ENCODE measurements at regions not wholly inside any gene's neighbourhood (a gene's known extent, or its start where the extent isn't known, plus 50 kb on each side); places are given as distances from the start of the nearest gene placed in this dataset.

DNA sequence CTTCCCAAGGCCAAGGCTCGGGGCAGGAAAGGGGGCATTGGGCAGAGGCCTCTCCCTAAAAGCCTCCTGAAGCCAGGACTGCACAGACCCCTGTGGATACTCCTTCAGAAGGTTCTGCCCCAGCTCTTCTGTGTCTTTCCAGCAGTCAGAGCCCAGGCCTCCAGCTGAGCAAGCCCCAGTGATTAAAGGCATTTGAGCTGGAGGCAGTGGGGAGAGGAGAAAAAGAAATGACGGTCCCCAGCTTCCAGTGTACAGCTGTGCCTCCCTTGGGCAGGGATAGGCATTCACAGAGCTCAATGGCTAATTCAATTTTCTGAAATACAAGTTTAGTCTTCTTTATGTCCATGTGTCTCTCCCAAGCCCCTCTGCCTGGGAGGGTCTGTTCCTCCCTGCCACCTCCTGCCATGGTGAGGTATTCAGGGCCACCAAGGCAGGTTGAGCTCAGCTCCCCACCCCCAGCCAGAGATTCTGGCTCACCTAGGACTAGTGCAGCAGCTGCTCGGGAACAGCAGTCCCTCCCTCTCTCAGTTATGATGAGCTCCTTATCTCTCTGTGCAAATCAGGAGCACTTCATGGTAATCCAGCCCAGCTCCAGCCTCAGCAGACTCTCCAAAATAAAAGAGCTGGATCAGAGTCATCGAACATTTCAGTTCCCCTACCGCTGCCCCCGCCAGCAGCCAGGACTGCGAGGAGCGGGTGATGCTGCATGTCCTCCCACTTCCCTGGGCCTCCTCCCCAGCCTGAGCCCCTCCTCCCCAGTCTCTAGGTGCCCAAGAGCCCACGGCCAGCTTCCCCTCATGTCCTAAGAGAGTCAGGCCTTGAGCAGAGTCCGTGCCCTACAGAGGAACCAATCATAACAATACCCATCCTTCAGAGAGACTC lies 208.4 kb upstream of the ZC3H12A start:
- 61 to 65% methylated on average over 7 to 10 of the region's 10 CpGs for WGBS, 2 donors
- DNase-seq, result no peak
- intact Hi-C loops (cut with DNase I; ENCODE audit: low total_unique reads), result no loop called here
- Histone ChIP-seq H3K9me3 (no peaks in the 10 kb centered on the region), H3K36me3 (ENCODE audit: low read depth, missing control alignments) (no peaks in the 10 kb centered on the region), H3K27me3 (no peaks in the 10 kb centered on the region), H3K4me3 (no peak overlapping the region), H3K4me1 (no peaks in the 10 kb centered on the region), H3K27ac (no peak overlapping the region)
- TF ChIP-seq POLR2A (IDR thresholded peaks at IDR 0.05), result no peak
- TF ChIP-seq, protein P1, sequence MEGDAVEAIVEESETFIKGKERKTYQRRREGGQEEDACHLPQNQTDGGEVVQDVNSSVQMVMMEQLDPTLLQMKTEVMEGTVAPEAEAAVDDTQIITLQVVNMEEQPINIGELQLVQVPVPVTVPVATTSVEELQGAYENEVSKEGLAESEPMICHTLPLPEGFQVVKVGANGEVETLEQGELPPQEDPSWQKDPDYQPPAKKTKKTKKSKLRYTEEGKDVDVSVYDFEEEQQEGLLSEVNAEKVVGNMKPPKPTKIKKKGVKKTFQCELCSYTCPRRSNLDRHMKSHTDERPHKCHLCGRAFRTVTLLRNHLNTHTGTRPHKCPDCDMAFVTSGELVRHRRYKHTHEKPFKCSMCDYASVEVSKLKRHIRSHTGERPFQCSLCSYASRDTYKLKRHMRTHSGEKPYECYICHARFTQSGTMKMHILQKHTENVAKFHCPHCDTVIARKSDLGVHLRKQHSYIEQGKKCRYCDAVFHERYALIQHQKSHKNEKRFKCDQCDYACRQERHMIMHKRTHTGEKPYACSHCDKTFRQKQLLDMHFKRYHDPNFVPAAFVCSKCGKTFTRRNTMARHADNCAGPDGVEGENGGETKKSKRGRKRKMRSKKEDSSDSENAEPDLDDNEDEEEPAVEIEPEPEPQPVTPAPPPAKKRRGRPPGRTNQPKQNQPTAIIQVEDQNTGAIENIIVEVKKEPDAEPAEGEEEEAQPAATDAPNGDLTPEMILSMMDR (IDR thresholded peaks at IDR 0.05), result no peak

DNA sequence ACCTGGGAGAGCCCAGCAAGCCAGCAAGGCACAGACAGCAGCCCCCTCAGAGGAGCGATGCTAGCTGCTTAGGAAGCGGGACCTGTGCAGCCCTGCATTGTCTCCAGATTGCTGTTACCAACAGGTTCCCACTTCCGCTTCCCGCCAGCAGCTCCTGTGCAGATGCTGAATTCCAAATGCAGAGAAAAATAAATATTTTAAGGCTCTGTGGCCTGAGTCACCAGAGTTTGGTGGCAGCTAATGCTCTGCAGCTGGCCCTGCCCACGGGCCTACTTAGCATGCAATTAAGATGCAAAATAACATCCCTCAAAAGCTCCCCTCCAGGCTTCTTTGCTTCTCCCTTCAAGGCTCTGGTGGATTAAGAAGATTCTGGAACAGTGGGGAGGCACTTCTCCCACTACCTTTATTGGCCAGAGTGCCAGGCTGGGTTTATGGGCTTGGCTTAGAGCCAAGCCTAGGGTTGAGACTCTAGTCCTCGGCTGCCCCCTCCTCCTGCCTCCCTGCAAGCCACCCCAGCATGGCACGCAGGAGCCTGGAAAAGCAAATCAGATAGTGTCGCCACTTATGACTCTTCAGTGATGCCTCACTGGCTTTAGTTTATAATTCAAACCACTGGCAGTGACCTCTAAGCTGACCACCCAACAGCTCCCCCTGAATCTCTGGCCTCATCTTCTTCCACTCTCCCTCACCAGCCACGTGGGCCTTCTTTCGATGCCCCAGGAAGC lies 207.1 kb upstream of the ZC3H12A start:
- H3K27ac ChIP-seq, result no peak overlapping the region
- TF ChIP-seq, protein P1 (IDR thresholded peaks at IDR 0.05), result no peak
- TF ChIP-seq POLR2A (IDR thresholded peaks at IDR 0.05), result no peak
- no peaks in the 10 kb centered on the region for H3K4me1 ChIP-seq
- intact Hi-C loops (cut with DNase I; ENCODE audit: low total_unique reads), result no loop called here
- WGBS, 2 donors, result 73 to 82% methylated on average over 10 of the region's 10 CpGs
- no peaks in the 10 kb centered on the region for H3K36me3 ChIP-seq (ENCODE audit: low read depth, missing control alignments)
- DNase-seq, result no peak
- no peaks in the 10 kb centered on the region for H3K27me3 ChIP-seq
- H3K9me3 ChIP-seq, result no peaks in the 10 kb centered on the region
- no peak overlapping the region for H3K4me3 ChIP-seq

- Histone ChIP-seq H3K9me3 (no peaks in the 10 kb centered on the region), H3K36me3 (ENCODE audit: low read depth, missing control alignments) (no peaks in the 10 kb centered on the region), H3K27me3 (no peaks in the 10 kb centered on the region), H3K4me1 (no peaks in the 10 kb centered on the region), H3K27ac (no peak overlapping the region), H3K4me3 (no peak overlapping the region)
- no peak for TF ChIP-seq POLR2A (IDR thresholded peaks at IDR 0.05)
- TF ChIP-seq, protein P1 (IDR thresholded peaks at IDR 0.05), result no peak
- intact Hi-C loops (cut with DNase I; ENCODE audit: low total_unique reads), result no loop called here
- DNase-seq, result no peak
- 70 to 81% methylated on average over 3 of the region's 3 CpGs for WGBS, 2 donors
Observed at GRCh38 chr1:37270639-37271038, 203.7 kb upstream of the ZC3H12A start.

- whole genome bisulfite sequencing, 2 donors, result 73% methylated on average over 8 of the region's 8 CpGs; no CpG with 5 or more reads in 1 of the 2 donors
- Histone ChIP-seq H3K4me1 (no peaks in the 10 kb centered on the region), H3K9me3 (no peaks in the 10 kb centered on the region), H3K27me3 (no peaks in the 10 kb centered on the region), H3K27ac (no peak overlapping the region), H3K36me3 (ENCODE audit: low read depth, missing control alignments) (no peaks in the 10 kb centered on the region), H3K4me3 (no peak overlapping the region)
- no peak for TF ChIP-seq POLR2A (IDR thresholded peaks at IDR 0.05)
- TF ChIP-seq, protein P1 (IDR thresholded peaks at IDR 0.05), result no peak
- intact Hi-C loops (cut with DNase I; ENCODE audit: low total_unique reads), result no loop called here
- no peak for DNase-seq
Observed at GRCh38 chr1:37272626-37273025, 201.8 kb upstream of the ZC3H12A start.

Measured in testis (tissue), 2 donors.